ENCODE measurements at regions not wholly inside any gene's neighbourhood (a gene's known extent, or its start where the extent isn't known, plus 50 kb on each side); places are given as distances from the start of the nearest gene placed in this dataset.

DNA sequence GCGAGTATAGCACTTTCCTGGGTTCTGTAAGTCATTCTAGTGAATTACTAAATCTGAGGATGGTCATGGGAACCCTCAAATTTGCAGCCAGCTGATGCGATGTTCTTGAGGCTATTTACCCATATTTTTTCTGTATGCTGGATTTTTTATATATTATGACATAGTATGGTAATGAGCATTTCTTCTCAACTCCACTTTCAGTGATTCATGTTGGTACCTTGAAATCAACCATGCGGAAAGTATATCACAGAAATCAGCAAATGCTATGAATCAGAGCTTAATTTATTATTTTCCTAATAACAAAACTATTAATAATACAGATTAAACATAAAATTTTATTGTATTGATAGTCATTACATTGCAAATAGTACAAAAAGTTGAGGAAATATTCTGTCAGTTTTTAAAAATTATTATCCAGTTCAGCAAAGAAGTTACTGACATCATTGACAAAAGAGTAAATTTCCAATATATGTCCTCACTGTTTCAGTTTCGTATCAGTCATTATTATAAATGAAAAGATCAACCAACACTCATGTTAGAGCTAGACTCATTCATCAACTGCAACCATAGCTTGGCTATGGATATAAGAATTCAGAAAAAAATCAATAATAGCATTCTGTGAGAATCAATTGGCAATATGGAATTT lies 164.3 kb upstream of the SETMAR start:
- Histone ChIP-seq H3K27ac (ENCODE audit: low read depth, low read length) (no peak overlapping the region), H3K27me3 (ENCODE audit: insufficient read depth, low read length) (no peaks in the 10 kb centered on the region), H3K79me2 (ENCODE audit: insufficient read depth, low read length) (no peaks in the 10 kb centered on the region), H3K9ac (ENCODE audit: low read length) (no peak overlapping the region), H3K4me2 (ENCODE audit: low read length) (no peak overlapping the region), H3K4me1 (ENCODE audit: insufficient read depth, low read length) (no peaks in the 10 kb centered on the region), H3K9me3 (ENCODE audit: insufficient read depth, low read depth, low read length) (peaks cover 2% of the 10 kb centered on the region), H3K36me3 (ENCODE audit: insufficient read depth, low read length) (no peaks in the 10 kb centered on the region), H4K20me1 (ENCODE audit: insufficient read depth, low read length) (no peaks in the 10 kb centered on the region), H2AFZ (ENCODE audit: low read depth, low read length) (no peak overlapping the region), H3K4me3 (ENCODE audit: insufficient read depth, low read depth, low read length) (no peak overlapping the region)
- TF ChIP-seq CTCF (IDR thresholded peaks at IDR 0.05; ENCODE audit: insufficient read depth, low read depth, low read length): no peak
- TF ChIP-seq EZH2 (IDR thresholded peaks at IDR 0.05; ENCODE audit: insufficient read depth, low read length): no peak
- no peaks in the 10 kb centered on the region for H3K27me3 Mint-ChIP-seq (ENCODE audit: low read depth, unreplicated experiment)
- H3K4me1 Mint-ChIP-seq (ENCODE audit: low read depth, unreplicated experiment): peaks cover 2% of the 10 kb centered on the region
- H3K27ac Mint-ChIP-seq (ENCODE audit: unreplicated experiment): no peak overlapping the region
- FAIRE-seq: no peak
- no peak overlapping the region for H3K4me3 Mint-ChIP-seq (ENCODE audit: unreplicated experiment)
- no peak for DNase-seq (ENCODE audit: low read depth)
- H3K36me3 Mint-ChIP-seq (ENCODE audit: low read depth, unreplicated experiment): no peaks in the 10 kb centered on the region
- H3K9me3 Mint-ChIP-seq (ENCODE audit: unreplicated experiment): no peaks in the 10 kb centered on the region

GRCh38 chr3:4139462-4140140 lies 163.6 kb upstream of the SETMAR start:
- Histone ChIP-seq H3K9me3 (ENCODE audit: insufficient read depth, low read depth, low read length) (peaks cover 2% of the 10 kb centered on the region), H3K4me3 (ENCODE audit: insufficient read depth, low read depth, low read length) (no peak overlapping the region), H3K36me3 (ENCODE audit: insufficient read depth, low read length) (no peaks in the 10 kb centered on the region), H4K20me1 (ENCODE audit: insufficient read depth, low read length) (no peaks in the 10 kb centered on the region), H3K4me2 (ENCODE audit: low read length) (no peak overlapping the region), H2AFZ (ENCODE audit: low read depth, low read length) (no peak overlapping the region), H3K79me2 (ENCODE audit: insufficient read depth, low read length) (no peaks in the 10 kb centered on the region), H3K4me1 (ENCODE audit: insufficient read depth, low read length) (no peaks in the 10 kb centered on the region), H3K27me3 (ENCODE audit: insufficient read depth, low read length) (no peaks in the 10 kb centered on the region), H3K9ac (ENCODE audit: low read length) (no peak overlapping the region), H3K27ac (ENCODE audit: low read depth, low read length) (no peak overlapping the region)
- Mint-ChIP-seq H3K4me1 (ENCODE audit: low read depth, unreplicated experiment) (peaks cover 2% of the 10 kb centered on the region), H3K27ac (ENCODE audit: unreplicated experiment) (no peak overlapping the region), H3K27me3 (ENCODE audit: low read depth, unreplicated experiment) (no peaks in the 10 kb centered on the region), H3K36me3 (ENCODE audit: low read depth, unreplicated experiment) (no peaks in the 10 kb centered on the region), H3K9me3 (ENCODE audit: unreplicated experiment) (no peaks in the 10 kb centered on the region), H3K4me3 (ENCODE audit: unreplicated experiment) (no peak overlapping the region)
- TF ChIP-seq CTCF (IDR thresholded peaks at IDR 0.05; ENCODE audit: insufficient read depth, low read depth, low read length) (no peak), EZH2 (IDR thresholded peaks at IDR 0.05; ENCODE audit: insufficient read depth, low read length) (no peak)
- FAIRE-seq (no peak), DNase-seq (ENCODE audit: low read depth) (no peak)

DNA sequence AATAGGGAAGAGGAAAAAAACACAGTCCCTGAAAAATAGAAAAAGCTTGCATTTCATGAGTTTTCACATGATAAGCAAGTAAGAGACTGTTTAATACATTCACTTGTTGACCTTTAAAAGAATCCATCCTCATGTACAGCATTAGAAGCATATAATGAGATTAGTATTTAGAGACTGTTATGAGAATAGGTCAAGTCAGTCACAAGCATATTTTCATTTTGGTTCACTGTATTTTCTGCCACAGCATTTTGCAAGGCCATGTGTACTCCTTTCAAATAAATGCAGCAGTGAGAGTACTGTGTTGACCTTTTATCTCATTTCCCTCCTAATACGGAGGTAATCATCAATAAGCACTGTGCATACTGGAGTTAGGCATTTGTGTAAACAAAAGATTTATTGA lies 162.2 kb upstream of the SETMAR start:
- Mint-ChIP-seq H3K4me1 (ENCODE audit: low read depth, unreplicated experiment) (peaks cover 2% of the 10 kb centered on the region), H3K27me3 (ENCODE audit: low read depth, unreplicated experiment) (no peaks in the 10 kb centered on the region), H3K4me3 (ENCODE audit: unreplicated experiment) (no peak overlapping the region), H3K9me3 (ENCODE audit: unreplicated experiment) (no peaks in the 10 kb centered on the region), H3K27ac (ENCODE audit: unreplicated experiment) (no peak overlapping the region), H3K36me3 (ENCODE audit: low read depth, unreplicated experiment) (no peaks in the 10 kb centered on the region)
- no peaks in the 10 kb centered on the region for H3K36me3 ChIP-seq (ENCODE audit: insufficient read depth, low read length)
- H3K4me1 ChIP-seq (ENCODE audit: insufficient read depth, low read length): no peaks in the 10 kb centered on the region
- no peak overlapping the region for H2AFZ ChIP-seq (ENCODE audit: low read depth, low read length)
- no peak overlapping the region for H3K4me2 ChIP-seq (ENCODE audit: low read length)
- FAIRE-seq: no peak
- H3K9me3 ChIP-seq (ENCODE audit: insufficient read depth, low read depth, low read length): peaks cover 2% of the 10 kb centered on the region
- no peak for TF ChIP-seq EZH2 (IDR thresholded peaks at IDR 0.05; ENCODE audit: insufficient read depth, low read length)
- TF ChIP-seq CTCF (IDR thresholded peaks at IDR 0.05; ENCODE audit: insufficient read depth, low read depth, low read length): no peak
- H3K27me3 ChIP-seq (ENCODE audit: insufficient read depth, low read length): no peaks in the 10 kb centered on the region
- no peak overlapping the region for H3K9ac ChIP-seq (ENCODE audit: low read length)
- no peaks in the 10 kb centered on the region for H4K20me1 ChIP-seq (ENCODE audit: insufficient read depth, low read length)
- no peak overlapping the region for H3K4me3 ChIP-seq (ENCODE audit: insufficient read depth, low read depth, low read length)
- H3K27ac ChIP-seq (ENCODE audit: low read depth, low read length): no peak overlapping the region
- H3K79me2 ChIP-seq (ENCODE audit: insufficient read depth, low read length): no peaks in the 10 kb centered on the region
- no peak for DNase-seq (ENCODE audit: low read depth)

All from astrocyte (in vitro differentiated cells and primary cell).